Stimulated activated CD8-positive, alpha-beta memory T cell treated with anti-CD3 and anti-CD28 coated beads, Interleukin-7, amount 100 ng/mL, for 1 hour (primary cell): ENCODE measurements at regions not wholly inside any gene's neighbourhood (a gene's known extent, or its start where the extent isn't known, plus 50 kb on each side); places are given as distances from the start of the nearest gene placed in this dataset.

Experiments used
- DNase-seq, 2 donors: peaks; one replicate each; pipeline ENCODE4 v3.0.0-alpha.2; 2020; ENCODE audit warnings: low read depth in 2 of 2

DNA sequence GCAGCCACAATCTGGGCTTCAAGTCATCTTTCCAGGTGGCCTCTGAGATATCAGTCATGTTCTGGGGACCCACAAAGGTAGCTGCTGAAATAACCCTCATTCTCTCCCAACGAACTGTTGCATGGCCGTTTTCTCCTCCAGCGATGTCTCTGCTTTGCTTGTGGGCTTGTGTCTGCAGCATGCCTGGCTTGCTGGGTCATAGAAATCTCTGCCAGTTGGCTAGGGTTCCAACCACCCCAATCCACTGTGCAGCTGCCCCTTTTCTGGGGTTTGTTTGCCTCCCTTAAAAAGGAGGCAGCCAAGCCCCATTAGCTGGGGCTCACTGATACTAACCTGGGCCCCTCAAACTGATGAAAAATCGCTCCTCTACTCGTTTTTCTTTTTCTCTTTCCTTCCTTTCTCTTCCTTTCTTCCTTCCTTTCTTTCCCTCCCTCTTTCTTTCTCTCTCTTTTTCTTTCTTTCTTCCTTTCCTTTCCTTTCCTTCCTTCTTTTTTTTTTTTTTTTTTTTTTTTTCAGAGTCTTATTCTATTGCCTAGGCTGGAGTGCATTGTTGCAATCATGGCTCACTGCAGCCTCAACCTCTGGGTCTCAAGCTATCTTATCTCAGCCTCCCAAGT lies 680.0 kb downstream of the EPHA4 start:
- DNase-seq = no peak

DNA sequence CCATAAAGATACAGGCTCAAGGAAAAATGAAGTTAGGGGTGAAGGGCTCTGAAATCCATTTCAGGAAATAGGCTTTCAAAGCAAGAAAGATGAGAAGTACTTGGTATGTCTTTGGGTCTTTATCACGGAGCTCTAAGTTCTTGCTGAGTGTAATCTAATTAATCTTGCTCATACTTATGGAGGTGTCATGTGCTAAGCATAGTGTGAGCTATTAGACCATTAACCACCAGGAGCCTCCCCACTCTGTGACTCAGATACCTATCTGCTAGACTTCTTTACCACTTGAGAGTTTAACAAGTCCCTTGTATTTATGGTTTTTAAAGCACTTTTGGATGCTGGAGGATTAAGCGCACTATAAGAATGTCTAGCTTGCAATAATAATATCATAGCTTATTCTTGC lies 678.7 kb downstream of the EPHA4 start:
- DNase-seq = no peak

GRCh38 chr2:220894069-220894468 lies 678.0 kb downstream of the EPHA4 start:
- DNase-seq = no peak

DNA sequence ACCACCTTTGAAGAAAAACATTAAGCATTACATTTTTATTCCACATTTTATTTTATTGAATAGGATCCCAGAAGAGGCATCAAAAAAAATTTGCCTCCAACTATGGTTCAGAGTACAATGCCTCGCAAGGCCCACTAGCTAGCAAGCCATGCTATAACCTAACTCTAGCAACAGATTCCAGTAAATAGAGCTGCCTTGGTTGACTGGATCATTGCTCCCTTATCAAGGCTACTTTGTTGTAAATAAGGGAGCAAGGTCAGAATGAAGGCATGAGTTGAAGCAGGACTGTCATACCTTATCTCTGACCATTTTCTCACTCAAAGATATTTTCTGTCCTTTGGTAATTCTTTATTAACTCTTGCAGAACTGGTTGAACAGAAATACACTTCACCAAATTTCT lies 672.6 kb downstream of the EPHA4 start:
- DNase-seq = no peak

DNA sequence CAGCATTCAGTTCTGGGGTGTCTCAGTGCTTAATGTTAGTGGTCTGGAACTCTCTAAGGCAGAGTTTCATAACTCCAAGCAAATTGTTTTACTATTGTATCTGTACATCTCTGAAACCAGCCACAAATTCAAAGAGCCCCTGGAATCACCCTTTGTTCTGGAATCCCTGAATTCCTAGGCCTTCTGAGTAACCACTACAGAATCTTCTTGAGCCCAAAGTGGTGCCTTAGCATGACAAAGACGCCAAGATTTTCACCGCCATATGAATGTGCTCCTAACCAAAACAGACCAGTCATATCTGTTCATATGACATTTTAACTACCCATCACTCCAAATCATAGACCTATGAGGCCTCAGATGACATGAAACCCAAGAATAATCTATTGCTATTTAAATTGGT lies 668.1 kb downstream of the EPHA4 start:
- DNase-seq = no peak

GRCh38 chr2:220913384-220913783 lies 658.7 kb downstream of the EPHA4 start:
- DNase-seq = no peak

DNA sequence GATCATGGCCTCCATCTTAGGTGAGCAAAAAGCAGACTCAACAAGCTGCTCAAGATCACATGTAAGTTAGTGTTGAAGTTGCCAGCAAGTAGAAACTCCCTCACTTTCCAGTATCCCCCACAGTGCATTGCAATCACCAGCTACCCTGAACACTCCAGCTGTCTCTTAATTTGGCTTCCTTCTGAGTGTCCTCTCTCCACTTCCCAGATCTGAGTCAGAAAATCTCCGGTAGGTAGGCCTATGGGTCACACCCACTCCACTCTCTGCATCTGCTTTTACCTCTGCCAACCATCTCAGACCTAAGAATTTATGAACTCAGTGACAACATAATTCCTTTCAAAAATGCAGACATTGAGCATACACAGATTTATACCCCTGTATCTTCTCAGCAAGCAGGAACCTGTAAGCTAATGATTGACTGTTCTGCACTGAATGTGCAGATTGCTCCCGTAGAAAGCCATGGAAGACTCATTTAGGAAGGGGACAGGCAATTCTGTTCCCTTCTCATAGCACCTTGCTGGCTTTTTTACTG lies 656.9 kb downstream of the EPHA4 start:
- no peak for DNase-seq

DNA sequence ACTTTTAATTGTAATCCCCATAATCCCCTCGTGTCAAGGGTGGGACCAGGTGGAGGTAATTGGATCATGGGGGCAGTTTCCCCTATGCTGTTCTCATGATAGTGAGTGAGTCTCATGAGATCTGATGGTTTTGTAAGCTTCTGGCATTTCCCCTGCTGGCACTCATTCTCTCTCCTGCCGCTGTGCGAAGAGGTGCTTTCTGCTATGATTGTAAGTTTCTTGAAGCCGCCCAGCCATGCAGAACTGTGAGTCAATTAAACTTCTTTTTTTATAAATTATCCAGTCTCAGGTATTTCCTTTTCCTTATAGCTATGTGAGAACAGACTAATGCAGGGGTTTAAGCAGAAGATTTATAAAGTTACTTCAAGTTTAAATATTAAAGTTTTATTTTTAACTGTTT lies 655.2 kb downstream of the EPHA4 start:
- no peak for DNase-seq

DNA sequence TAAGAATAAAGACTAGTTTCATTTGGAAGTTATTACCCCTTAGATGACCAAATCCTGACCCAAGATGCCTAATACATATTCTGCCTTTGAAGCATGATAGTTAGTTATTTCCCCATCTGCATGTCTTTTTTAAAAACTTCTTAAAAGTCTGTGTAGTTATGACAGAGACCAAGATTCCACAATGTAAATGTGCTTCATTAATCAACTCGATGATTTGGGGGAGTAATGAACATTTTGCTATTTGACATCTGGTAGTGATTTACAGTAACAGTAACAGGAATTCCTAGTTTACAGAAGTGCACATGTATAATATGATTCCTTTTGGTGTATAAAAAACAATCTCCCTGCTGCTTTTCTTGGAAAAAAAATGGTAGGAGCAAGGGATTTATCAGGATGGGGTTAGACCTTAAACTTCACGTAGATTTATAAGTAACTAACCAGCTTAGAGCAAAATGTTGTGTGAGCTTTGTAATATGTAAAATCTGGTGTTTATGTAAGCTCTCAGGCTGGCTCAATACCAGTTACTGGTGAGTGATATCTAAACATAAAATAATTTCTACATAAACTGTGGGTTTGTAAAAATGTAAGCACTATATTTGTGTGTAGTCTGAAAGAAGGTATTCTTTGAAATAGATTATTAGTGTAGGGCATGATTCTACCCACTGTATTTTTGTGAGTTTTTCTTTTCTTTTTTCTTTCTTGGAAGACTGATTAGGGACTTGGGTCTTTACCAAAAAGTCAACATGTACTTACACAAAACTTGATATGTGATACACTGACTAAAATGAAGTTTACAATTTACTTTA lies 641.6 kb downstream of the EPHA4 start:
- no peak for DNase-seq

GRCh38 chr2:220931491-220931890 lies 640.6 kb downstream of the EPHA4 start:
- DNase-seq = no peak

GRCh38 chr2:220932041-220932440 lies 640.1 kb downstream of the EPHA4 start:
- no peak for DNase-seq

GRCh38 chr2:220935789-220936321 lies 636.2 kb downstream of the EPHA4 start:
- DNase-seq = no peak

DNA sequence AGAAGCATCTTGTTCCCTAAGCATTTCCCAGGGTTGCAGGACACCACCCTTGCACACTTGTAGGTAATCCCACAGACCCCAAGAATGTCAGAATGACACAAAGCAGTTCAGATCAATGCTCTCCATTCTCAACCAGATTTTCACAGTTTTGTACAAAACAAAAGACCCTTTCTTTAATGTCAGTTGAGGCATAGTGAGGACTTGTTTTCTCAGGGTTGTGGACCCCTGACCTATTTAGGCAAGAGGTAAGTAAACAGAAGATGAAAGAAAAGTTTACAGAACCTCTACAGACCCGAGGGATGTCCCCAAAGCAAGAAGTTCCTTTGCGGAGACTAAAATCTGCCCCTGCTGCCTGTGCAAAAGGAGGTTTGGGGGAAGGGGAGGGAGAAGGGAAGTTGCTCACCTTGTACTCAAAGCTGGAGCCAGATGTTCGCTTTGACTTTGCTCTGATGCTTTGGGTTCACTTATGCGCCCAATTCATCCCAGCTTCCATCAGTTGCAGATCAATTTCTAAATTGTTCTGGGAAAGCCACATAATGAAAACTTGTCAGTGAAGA lies 635.4 kb downstream of the EPHA4 start:
- no peak for DNase-seq

DNA sequence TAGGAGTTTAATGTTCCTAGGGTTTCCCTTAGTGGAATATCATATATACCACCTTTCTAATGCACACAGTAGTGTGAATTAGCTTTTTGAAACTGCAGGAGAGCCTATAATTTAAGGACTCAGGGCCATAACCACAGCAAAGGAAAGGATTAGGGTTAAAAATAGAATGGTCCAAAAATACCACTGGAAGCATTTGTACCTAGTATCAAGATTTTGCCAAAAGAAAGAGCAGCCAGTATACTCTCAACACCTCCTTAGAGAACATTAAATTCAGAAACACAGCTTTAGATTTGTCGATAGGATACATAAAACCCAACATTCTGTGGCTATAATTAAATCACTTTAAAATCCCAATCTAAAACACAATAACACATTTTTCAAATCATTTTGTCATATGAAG lies 634.9 kb downstream of the EPHA4 start:
- DNase-seq = no peak

DNA sequence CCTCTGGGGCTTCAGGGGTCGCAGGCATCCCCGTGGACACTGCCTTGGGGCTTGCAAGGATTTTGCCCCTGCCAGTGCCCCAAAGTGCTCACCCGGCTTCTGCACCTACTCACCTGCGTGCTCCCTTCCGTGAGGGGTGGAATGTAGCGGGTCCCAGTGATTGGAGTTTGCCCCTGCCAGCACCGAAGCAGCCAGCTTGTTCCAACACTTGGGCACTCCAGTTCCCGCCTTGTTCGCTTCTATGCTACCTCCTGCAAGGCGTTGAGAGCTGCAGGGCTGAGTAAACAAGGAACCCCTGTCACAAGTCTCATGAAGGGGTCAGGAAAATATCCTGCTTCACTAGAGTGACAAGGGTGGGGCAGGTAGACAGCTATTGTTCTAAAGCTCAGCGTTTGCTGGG lies 631.5 kb downstream of the EPHA4 start:
- DNase-seq = no peak

GRCh38 chr2:220941683-220942082 lies 630.4 kb downstream of the EPHA4 start:
- DNase-seq = no peak

GRCh38 chr2:220946552-220946951 lies 625.6 kb downstream of the EPHA4 start:
- no peak for DNase-seq

- no peak for DNase-seq
Measured at GRCh38 chr2:220948579-220948978, 623.5 kb downstream of the EPHA4 start.

DNA sequence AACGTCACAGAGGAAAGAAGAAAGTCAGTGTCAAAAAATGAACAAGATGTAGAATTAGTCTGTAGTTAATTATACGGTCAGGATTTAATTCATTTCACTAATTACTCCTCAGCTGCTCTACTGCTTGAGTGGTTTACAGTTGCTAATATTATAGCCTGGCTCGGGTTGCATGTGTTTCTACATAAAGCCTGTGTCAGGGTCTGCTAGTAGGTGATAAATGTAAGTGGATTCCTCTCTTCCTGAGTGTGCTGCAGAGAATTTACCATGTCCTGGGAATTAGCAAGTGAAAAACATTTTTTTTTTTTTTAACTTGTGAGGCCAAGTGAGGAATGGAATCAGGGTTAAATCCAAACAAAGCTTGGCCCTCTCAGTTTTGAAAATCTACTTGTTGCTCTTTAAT lies 622.6 kb downstream of the EPHA4 start:
- DNase-seq = no peak

- DNase-seq = no peak
Measured at GRCh38 chr2:220955776-220956175, 616.3 kb downstream of the EPHA4 start.

DNA sequence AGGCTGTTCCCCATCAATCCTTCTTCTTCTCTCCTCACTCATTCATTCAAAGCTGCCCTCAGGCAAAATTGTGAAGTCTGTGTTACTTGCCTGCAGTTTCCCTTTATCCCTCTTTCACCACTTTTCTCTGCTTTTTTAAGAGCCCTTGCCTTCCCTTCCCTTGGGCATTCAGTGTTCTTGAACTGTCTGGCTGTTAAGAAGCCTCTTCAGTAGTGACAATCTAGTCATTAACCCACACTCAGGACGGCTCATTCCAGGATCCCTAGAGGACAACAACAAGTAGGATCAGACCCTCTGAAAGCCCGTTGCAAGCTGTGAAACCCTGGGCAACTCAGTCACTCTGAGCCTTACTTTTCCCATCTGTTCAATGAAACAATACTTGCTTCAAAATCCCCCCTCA lies 615.7 kb downstream of the EPHA4 start:
- DNase-seq = no peak

GRCh38 chr2:220959391-220959802 lies 612.7 kb downstream of the EPHA4 start:
- DNase-seq = no peak
